SHP77 treated with DMSO at 0.1 percent for 48 hours (cell line): ENCODE measurements at regions not wholly inside any gene's neighbourhood (a gene's known extent, or its start where the extent isn't known, plus 50 kb on each side); places are given as distances from the start of the nearest gene placed in this dataset.

Source experiments
- DNase-seq: peaks from one replicate; lab custom pipeline; 2025; lab: John Stamatoyannopoulos, UW

- DNase-seq, result no peak
Observed at GRCh38 chr4:23660865-23661264, 229.0 kb downstream of the PPARGC1A start.

GRCh38 chr4:23654791-23655190 lies 235.1 kb downstream of the PPARGC1A start:
- no peak for DNase-seq

- no peak for DNase-seq
Observed at GRCh38 chr4:23648854-23649596, 240.8 kb downstream of the PPARGC1A start.

- DNase-seq, result no peak
Observed at GRCh38 chr4:23635468-23635867, 254.4 kb downstream of the PPARGC1A start.

GRCh38 chr4:23631255-23631950 lies 258.4 kb downstream of the PPARGC1A start:
- no peak for DNase-seq

GRCh38 chr4:23630110-23630509 lies 259.7 kb downstream of the PPARGC1A start:
- DNase-seq, result no peak

- no peak for DNase-seq
Observed at GRCh38 chr4:23629421-23629820, 260.4 kb downstream of the PPARGC1A start.

GRCh38 chr4:23614284-23614892 lies 275.5 kb downstream of the PPARGC1A start:
- no peak for DNase-seq

- DNase-seq, result no peak
Observed at GRCh38 chr4:23613782-23614181, 276.1 kb downstream of the PPARGC1A start.

GRCh38 chr4:23602720-23603119 lies 287.1 kb downstream of the PPARGC1A start:
- no peak for DNase-seq

GRCh38 chr4:23594125-23594524 lies 295.7 kb downstream of the PPARGC1A start:
- DNase-seq, result no peak

GRCh38 chr4:23590431-23590830 lies 299.4 kb downstream of the PPARGC1A start:
- DNase-seq, result no peak

- no peak for DNase-seq
Observed at GRCh38 chr4:23584024-23584423, 305.8 kb downstream of the PPARGC1A start.

- DNase-seq, result no peak
Observed at GRCh38 chr4:23582671-23583070, 307.2 kb downstream of the PPARGC1A start.

GRCh38 chr4:23579166-23579565 lies 310.7 kb downstream of the PPARGC1A start:
- DNase-seq, result no peak

GRCh38 chr4:23577398-23577797 lies 312.4 kb downstream of the PPARGC1A start:
- DNase-seq, result no peak

GRCh38 chr4:23572382-23572781 lies 317.5 kb downstream of the PPARGC1A start:
- DNase-seq, result no peak

GRCh38 chr4:23567338-23567737 lies 322.5 kb downstream of the PPARGC1A start:
- DNase-seq, result no peak

- no peak for DNase-seq
Observed at GRCh38 chr4:23560748-23561147, 329.1 kb downstream of the PPARGC1A start.

GRCh38 chr4:23558101-23558500 lies 331.7 kb downstream of the PPARGC1A start:
- no peak for DNase-seq

- no peak for DNase-seq
Observed at GRCh38 chr4:23547601-23548000, 342.2 kb downstream of the PPARGC1A start.

GRCh38 chr4:23547096-23547495 lies 342.8 kb downstream of the PPARGC1A start:
- DNase-seq, result no peak

- no peak for DNase-seq
Observed at GRCh38 chr4:23539969-23540569, 349.8 kb downstream of the PPARGC1A start.
